Activated CD8-positive, alpha-beta memory T cell treated with anti-CD3 and anti-CD28 coated beads, Interleukin-2, amount 50 U/mL, for 48 hours (primary cell): ENCODE measurements at regions not wholly inside any gene's neighbourhood (a gene's known extent, or its start where the extent isn't known, plus 50 kb on each side); places are given as distances from the start of the nearest gene placed in this dataset.
A peak's percentile ranks its signal among the peaks of the same experiment; 100 is the strongest.

ENCODE experiments used
- DNase-seq: peaks from one replicate; pipeline ENCODE4 v3.0.0-alpha.2; 2020

DNA sequence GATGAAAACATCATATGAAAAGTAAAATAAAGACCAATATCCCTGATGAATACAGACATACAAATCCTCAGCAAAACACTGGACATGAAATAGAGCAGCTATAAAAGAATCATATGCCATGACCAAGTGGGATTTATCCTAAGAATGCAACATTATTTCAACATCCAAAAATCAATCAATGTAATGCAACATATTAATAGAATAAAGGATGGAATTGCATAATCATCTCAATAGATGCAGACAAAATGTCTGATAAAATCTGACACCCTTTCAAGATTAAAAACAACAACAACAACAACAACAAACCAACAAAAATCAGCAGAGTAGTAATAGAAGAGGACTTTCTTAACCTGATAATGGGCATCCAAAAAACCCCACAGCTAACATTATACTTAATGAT lies 63.8 kb upstream of the IL1R1 start:
- no peak for DNase-seq

DNA sequence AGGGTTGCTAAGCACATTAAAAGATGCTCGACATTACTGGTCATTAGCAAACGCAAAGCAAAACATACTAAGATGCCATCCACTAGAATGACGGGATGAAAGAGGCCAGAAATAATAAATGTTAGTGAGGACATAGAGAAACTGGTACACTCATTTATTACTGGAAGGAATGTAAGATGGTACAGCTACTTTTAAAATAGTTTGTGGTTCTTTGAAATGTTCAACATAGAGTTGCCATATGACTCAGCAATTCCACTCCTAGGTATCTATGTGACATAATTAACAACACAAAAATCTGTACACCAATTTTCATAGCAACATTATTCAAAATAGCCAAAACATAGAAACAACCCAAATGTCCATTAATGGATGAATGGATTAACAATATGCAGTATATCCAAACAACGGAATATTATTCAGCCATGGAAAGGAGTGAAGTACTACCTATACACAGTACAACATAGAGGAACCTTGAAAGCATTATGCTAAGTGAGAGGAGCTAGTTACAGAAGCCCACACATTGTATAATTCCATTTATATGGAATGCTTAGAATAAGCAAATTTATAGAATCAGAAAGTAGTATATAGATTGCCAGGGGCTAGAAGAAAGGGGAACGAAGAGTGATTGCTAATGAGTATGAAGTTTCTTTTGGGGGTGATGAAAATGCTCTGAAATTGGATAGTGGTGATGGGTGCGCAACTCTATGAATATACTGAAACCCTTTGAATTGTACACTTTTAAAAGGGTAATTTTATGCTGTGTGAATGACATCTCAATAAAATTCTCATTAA lies 61.9 kb upstream of the IL1R1 start:
- no peak for DNase-seq

DNA sequence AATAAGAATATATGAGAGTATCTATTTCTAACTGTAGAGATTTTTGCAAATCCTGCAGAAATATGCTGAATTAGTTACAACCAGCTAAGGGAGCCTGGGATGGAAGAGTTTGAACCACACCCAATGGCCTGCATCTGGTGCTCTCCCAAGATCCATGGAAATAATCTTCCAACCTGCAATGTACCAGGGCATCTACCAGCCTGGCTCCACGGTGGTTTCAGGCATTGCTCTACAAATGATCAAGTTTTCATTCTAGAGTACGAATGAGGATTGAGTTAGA lies 61.4 kb upstream of the IL1R1 start:
- no peak for DNase-seq

DNA sequence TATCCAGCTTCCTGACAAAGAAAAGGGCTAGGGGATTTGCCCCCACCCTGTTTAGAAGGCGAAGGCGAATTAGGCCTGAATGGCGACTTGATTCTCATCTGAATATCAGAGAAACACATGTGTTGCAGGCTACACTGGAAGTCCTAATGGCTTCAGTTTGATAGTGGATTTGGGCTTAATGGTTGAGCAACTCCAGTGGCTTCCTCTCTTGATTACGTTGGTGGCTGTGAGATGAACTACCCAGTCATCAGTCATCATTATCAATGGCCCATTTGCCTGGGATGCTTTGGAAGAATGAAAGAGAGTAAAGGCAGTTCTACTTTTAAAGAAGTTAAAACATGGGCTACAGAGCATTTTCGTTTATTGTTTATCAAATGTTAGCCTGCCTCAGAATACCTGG lies 60.9 kb upstream of the IL1R1 start:
- DNase-seq, result no peak

DNA sequence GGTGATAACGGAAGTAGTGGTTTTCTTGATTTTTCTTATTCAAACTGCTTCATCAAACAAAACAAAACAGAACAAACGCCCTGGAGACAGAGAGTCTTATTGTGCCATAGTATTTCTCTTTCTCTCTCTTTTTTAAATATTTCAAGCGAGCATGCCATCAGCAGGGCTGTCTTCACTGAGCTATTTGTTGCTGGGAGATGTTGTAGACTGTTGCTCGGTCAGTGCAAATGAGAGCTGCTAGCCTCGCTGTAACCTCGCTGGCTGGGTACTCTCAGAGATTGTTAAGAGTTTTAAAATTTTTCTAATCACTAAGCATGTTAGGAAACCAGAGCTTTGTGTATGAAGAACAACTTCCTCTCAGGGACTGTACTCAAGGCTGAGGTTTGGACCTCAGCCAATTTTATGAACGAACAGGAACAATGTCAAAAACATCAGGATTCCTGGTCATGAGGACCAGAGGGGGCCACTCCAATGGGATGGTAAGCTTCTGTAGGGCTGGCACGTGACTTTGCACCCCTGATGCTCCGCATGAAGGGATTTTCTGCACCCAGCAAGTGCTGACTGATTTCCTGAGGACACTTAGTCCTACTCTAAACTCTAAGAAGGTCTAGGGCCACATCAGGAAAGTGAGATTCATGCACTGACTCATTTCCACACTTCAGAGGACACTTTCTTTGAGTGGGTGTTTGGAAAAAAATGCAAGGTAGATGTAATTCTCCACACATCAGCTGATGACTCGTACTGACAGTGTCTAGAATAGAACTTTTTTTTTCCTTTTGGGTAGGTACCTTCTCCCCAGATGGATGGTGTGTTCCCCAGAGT lies 59.8 kb upstream of the IL1R1 start:
- DNase-seq, result peak; percentile 74

DNA sequence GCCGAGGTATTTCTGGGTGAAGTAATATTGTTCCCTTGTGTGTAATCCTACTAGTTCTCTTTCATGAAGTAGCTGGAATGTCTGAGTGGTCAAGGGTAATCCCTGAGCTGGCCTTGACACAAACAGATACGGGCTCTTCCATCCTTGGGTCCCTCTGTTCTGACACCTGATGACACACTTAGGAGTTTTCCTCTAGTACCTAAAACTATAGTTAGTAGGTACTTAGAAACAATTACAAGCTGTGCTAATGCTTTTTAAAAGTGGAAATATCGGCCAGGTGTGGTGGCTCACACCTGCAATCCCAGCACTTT lies 59.2 kb upstream of the IL1R1 start:
- DNase-seq, result no peak

DNA sequence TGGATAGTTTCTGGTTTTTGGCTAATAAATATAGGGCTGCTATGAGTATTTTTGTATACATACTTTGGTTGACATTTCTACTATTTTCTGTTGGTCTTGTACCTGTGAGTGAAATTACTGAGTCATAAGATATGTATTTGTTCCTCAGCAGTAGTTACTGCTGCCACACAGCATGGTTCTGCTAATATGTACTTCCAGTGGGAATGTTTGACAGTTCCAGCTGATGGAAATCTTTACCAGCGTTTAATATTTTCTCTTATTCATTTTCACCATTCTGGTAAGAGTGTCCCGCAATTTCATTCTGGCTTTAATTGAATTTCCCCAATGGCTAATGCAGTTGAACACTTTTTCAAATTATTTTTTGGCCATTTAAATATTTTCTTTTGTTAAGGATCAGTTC lies 57.9 kb upstream of the IL1R1 start:
- no peak for DNase-seq

DNA sequence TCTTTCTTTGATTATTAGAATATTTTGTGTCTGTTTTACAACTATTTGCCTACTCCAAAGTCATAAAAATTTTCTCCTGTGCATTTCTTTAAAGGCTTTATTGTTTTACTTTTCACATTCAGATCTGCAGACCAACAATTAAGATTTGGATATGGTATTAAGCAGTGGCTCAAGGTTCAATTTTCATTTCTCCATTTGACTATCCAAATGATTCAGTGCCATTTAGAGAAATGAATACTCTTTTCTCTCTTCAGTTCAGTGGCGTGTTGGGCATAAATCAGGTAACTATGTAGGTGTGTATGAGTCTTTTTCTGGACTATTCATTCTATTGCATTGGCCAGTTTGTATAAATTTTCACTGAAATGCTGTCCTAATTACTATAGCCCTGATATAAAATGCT lies 57.3 kb upstream of the IL1R1 start:
- DNase-seq, result no peak

DNA sequence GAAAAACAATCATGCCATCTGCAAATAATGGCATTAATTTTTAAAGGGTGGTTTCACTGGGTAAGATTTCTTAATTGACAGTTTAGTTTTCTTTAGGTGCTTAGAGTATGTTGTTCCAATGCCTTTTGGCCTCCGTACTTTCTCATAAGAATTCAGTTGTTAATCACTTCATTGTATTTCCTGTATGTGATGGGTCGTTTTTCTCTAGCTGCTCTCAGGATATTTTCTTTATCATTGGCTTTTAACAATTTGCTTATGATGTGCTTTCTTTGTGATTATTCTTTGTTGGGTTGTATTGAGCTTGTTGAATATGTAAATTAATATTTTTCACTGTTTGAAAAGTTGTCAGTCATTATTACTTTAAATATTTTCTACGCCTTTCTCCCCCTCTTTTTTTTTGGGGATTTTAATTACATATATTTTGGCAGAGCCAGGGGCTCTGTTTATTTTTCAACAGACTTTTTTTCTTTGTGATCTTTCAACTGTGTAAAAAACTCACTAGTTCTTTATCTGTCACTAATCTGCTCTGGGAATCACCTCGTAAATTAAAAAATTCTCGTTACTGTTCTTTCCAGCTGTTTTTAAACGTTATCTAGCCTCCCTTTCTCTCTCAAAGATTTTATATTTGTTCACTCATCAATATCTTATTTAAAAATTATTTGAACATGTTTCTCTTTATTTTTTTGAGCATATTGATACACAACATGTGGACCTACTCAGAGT lies 56.2 kb upstream of the IL1R1 start:
- no peak for DNase-seq

DNA sequence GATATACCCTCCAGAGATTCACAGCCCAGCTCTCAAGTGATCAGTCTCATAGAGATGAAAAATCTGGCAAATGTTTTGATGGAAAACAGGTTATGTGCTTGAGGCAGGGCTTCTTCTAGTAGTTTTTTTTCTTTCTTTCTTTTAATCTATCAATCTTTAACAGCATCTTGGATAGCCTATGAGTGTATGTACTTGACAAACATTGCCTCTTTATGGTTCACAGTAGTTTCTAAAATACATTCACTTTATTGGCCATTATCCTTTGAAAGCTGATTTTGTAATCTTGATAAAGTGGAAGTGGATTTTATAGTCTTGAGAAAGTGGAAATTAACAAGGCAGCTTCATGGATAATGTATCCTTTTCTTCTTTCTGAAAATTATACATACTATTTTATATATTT lies 51.4 kb upstream of the IL1R1 start:
- no peak for DNase-seq

DNA sequence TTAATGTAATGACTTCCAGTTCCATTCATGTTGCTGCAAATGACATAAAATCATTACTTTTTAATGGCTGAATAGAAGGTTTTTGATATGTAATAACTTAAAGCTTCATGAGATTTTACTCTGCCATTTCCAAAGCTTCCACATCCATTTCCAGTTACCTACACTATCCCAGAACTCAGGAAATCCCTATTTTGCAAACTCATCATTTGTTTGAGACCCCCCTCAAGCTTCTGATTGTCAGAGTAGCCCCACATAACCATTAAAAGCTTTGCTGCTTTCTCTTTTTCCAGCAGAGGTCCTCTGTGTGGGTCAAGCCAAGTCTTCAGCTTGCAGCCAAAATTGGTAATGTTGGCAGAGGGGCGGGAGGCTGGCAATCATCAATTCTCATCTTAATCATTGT lies 50.6 kb upstream of the IL1R1 start:
- DNase-seq, result no peak

DNA sequence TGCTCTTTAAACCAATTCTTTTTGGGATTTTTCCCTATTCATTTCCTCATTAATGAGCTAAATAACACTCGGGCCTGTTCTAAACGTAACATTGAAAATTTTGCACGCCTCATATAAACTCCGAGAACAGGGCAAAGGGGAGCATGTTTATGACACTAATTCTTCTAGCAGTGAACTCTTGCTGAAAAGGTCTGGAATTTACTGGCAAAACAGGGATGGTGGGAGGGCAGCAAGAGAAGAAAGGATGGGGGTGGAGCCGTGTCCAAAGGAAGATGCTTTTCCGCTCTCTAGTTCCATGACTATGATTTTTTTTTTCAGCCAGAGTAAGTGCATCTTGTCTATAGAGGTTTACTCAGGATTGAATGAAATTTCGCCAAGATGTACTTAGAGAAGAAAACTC lies 50.0 kb upstream of the IL1R1 start:
- no peak for DNase-seq
